Erythroblast (primary cell): ENCODE measurements at regions not wholly inside any gene's neighbourhood (a gene's known extent, or its start where the extent isn't known, plus 50 kb on each side); places are given as distances from the start of the nearest gene placed in this dataset.

Source experiments
- DNase-seq, 2 experiments: peaks; one replicate each; lab custom pipeline; 2025; lab: John Stamatoyannopoulos, UW
- GATA1 ChIP-seq: IDR thresholded peaks from 2 replicates; pipeline ENCODE4 v1.6.1; 2011; ENCODE audit warnings: low read depth, mild to moderate bottlenecking, control low read depth, low read length, moderate library complexity
- POLR2A ChIP-seq: IDR thresholded peaks from 2 replicates; pipeline ENCODE4 v1.6.1; 2011; ENCODE audit warnings: mild to moderate bottlenecking, low read length

DNA sequence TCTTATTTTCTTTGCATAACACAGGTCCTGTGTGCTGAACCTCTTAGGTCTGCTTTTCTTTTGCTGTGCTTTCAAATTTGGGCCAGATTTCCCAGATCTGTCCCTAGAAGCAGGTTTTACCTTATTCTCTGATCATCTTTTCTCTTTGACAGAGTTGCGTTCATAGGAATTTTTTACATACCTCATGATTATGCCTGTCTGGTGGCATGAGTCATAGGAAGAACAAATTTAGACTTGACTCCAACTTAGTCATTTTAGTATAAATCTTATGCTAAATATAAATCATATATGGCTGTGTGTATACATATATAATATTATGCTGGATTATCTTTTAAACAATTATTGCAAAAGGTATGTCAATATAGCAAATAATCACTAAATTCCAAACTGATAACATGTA lies 1038.9 kb downstream of the GRM8 start:
- no peak for DNase-seq
- TF ChIP-seq GATA1 (no peak), POLR2A (no peak)

DNA sequence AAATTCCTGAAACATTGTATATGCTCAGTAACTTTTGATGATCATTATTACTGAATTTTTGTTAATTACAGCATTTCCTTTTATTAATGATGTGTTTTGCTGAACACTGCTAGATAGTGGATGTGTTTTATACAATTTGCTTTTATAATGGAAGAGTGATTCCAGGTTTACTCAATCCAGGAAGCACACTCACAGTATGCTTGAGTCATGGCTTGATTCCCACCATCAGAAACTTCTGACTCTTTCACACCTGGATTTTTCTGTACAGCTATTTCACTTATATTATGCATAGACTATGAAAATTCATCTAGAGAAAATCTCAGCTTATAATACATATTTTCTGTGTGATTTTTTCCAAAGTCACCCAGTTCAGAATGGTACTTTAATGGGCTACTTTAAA lies 1040.9 kb downstream of the GRM8 start:
- TF ChIP-seq GATA1 (no peak), POLR2A (no peak)

DNA sequence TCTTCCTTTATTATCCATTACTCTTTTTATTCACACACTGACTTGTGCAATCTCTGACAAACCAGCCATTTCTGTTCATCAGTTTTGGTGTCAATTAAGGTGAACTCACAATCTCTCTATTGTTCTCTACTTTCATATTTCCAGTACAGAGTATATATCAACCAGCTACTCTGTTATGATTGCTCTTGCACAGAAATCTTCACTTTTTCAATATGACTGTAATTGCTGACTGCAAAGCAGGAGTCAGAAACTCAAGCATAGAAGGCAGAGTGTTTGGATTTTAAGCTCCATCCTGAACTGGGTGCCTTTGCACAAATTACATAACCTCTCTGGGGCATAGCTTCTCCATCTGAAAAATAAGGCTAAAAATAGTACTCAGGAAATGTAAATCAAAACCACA lies 1042.0 kb downstream of the GRM8 start:
- no peak for TF ChIP-seq POLR2A
- no peak for TF ChIP-seq GATA1
- no peak for DNase-seq

More for the DNA sequence above, 1040.9 kb downstream of the GRM8 start:
- no peak for DNase-seq

DNA sequence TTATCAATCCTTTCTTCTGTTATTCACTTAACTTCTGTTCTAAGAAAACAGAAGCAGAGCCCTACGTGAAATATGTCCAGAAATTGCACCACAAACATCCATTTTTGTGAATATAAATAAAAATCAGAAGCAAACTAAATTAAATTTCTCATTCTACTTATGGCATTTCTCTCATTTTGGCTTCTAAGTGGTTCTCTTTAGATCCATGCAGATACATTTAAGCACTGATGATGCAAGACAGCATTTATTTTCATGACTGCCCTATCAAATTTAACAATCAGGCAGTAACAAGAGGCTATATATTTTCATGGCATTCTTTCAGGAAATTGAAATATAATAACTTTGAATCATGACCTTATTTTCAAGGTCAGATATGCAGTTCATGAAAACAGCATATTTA lies 1049.6 kb downstream of the GRM8 start:
- DNase-seq, result no peak
- TF ChIP-seq GATA1, result no peak
- TF ChIP-seq POLR2A, result no peak

DNA sequence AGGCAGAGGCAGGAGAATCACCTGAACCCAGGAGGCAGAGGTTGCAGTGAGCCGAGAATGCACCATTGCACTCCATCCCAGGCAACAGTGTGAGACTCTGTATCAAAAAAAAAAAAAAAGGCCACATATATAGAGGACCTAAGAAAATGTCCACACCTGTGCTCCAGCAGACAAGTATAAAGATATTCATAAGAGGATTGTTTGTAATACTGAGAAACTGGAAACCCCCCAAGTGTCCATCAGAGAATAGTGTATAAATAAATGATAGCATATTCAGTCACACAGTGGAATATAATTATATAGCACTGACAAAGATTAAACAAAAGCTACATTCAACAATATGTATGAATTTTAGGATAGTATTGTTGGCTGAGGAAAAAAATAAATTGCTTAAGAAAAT lies 1050.6 kb downstream of the GRM8 start:
- no peak for DNase-seq
- TF ChIP-seq GATA1 (no peak), POLR2A (no peak)

DNA sequence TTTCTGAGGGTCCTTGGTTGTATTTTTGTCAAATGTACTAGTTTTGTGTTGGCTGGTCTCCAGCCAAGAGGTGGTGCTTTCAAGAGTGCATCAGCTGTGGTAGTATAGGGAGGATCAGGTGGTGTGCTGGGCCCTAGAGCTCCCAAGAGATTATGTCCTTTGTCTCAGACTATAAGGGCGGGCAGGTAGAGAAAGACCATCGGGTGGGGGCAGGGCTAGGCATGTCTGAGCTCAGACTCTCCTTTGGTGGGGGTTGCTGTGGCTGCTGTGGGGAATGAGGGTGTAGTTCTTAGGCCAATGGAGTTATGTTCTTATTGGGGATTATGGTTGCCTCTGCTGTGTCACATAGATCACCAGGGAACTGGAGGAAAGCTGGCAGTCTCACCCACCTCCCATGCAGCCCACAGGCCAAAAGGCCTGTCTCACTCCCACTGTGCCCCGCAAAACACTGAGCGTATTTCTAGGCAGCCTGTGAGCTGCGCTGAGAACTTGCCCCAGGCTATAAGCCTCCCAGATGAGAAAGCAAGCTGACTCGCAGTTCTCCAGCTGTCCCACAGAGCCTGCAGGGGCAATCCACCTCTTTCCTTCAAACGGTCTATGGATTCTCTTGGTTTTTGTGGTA lies 1066.7 kb downstream of the GRM8 start:
- TF ChIP-seq POLR2A (no peak), GATA1 (no peak)
- no peak for DNase-seq

DNA sequence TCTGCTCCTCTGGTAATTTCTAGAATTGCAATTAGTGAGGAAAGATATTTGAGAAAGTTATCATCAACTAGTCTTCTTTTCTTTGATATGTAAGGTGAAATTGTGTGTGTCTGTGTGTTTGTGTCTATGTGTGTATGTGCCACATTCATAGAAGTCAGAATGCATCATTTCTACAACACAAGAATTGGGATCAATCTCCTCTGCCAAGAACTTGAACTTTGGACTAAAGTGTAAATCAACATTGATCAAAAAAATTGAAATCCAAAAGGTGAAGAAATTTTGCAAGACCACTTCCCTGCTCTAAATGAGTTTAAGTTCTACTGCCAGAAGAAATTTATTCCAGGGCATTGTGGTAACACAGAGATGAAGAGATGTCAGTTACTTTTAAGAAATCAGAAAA lies 1072.8 kb downstream of the GRM8 start:
- TF ChIP-seq POLR2A (no peak), GATA1 (no peak)
- DNase-seq, result no peak

DNA sequence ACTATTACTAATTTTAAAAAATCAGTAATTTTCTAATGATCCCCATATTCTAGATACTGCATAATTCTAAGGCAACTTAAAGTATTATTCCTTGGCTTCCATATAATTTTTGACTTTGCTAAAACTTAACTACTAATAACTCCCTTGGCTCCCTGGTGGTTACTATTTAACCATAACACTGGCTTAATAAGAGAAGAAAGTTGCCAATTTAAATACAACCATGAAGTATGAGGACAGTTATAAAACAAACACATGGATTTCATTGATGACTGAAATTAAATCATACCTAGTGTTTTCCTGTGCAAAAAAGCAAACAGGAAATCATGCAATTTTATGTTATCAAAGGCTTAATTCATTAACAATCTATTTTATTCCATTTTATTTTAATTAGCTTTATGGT lies 1073.9 kb downstream of the GRM8 start:
- TF ChIP-seq POLR2A (no peak), GATA1 (no peak)
- DNase-seq, result no peak

DNA sequence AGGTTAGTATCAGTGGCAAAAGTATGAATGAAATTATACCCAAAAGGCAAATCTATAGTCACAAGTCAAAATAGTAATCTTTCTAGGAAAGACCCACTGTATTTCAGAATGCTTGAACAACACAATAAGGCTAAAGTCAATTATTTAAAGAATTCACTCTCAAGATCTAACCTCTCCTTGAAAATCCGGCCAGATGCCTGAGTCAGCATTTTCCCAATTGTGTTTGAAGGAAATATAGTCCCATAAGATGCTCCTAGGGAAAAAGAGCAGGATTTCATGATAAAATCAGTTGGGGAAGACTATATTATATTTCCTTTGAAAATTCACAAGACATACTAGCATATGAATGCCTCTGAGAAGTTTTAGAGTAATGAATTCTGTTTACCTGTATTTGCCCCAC lies 1075.0 kb downstream of the GRM8 start:
- DNase-seq, result no peak
- TF ChIP-seq GATA1, result no peak
- no peak for TF ChIP-seq POLR2A

DNA sequence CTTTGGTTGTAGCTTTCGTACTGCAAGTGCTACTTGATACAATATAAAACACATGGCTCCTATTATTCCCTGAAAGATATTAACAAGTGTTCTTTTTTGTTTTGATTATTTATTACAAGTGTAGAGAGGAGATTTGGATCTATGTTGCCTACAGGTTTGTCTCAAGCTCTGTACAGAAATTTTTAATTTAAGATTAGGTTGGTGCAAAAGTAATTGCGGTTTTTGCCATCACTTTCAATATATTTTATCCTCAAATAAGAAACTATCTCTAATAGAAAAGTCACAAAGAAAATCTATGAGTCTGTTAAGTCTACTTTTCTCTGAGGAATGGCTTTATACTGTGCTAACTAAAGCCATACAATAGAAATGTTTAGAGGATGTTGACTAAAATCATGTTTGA lies 1086.1 kb downstream of the GRM8 start:
- no peak for TF ChIP-seq GATA1
- DNase-seq, result no peak

DNA sequence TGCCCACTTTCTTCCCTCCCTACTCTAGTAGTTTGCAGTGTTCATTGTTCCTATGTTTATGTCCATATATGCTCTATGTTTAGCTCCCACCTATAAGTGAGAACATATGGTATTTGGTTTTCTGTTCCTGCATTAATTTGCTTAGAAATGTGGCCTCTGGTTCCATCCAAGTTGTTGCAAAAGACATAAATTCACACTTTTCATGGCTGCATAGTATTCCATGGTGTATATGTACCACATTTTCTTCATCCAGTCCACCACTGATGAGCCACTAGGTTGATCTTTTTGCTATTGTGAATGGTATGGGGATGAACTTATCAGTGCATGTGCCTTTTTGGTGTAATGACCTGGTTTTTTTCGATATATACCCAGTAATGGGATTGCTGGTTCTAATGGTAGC lies 1089.1 kb downstream of the GRM8 start:
- TF ChIP-seq POLR2A, result no peak
- no peak for TF ChIP-seq GATA1
- DNase-seq, result no peak

DNA sequence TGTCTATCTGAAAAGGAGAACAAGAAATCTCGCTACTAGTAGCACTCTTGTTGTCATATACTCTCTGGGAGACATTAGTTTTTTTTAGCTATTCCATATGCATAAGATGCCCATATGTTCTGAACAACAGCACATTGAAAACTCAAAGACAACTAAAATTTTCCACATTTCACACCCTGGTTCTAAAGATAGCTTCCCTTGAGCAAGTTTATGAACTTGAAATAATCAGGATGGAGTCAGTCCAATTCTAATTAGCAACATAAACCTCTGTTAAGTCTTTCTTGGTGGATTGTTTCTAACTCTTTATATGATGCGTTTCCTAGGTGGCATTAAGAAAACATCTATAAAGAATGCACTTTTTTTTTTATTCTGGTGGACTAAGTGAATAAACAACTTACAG lies 1095.3 kb downstream of the GRM8 start:
- DNase-seq, result no peak
- TF ChIP-seq GATA1 (no peak), POLR2A (no peak)

DNA sequence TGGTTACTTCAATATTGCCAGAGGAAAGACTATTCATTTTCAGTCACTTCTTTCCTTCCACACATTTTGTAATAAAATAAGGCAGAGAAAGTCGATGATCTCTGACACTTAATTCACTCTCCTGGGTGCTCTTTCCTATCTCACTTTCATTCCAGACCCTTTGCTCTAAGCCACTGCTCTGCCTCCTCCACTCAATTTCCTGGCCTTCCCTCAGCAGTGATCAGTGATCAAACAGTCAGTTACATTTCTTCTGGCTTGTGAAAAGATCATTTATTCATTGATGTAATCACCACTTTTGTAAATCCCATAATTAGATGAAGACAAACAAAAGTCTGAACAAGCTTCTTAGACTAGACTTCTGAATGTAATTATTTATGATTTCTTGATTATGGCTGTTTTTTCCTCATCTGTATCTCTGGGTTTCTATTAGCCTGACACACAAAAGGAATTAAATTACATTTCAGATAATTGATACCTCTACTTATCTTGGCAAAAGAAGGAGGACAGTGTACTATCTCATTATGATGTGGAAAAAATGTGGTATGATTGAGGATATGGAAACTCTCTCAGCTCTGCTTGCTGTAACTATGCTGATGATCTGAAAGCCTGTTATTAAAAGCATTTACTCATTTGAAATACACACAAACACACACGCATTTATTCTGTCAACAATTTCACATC lies 1102.3 kb downstream of the GRM8 start:
- no peak for TF ChIP-seq GATA1
- no peak for TF ChIP-seq POLR2A
- DNase-seq, result no peak

DNA sequence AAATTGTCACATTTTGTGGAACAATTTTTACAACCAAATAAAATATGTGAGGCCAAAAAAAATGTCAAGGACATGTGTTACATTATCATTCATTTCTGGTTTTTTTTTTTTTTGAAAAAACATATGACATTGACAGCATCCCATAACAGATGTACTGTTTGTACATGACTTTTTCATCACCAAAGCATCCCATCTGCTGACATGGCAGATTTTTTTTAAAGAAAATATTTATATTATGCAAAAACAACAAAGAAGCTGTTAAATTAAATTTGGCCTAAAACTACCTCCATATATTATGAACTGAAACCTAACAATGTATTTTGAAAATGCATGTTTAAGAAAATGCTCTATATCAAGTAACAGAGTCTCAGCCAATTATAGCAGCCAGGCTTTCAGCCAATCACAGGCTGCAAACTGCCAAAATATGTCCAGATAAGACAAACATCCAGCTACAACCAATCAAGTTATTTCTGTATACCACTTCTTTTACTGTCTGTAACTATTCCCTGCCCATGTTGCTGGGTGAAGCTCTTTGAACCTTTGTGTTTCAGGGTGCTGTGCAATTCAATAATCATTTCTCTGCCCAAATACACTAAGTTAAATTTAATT lies 1111.8 kb downstream of the GRM8 start:
- TF ChIP-seq GATA1, result no peak
- TF ChIP-seq POLR2A, result no peak
- no peak for DNase-seq

DNA sequence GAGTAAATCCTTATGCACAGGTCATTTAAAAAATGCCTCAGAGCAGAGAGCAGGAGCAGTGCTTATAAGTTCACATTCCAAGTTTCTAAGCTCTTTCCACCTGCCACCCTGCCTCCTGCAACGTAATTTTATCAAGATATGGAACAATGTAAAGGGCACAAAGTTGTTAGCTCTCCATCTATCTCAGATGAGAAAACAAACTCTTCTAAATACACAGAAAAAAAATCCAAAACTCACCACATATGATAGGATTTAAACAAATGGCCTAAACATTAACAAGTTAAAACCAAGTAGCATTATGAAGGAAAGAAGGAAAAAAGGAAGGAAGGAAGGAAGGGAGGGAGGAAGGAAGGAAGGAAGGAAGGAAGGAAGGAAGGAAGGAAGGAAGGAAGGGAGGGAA lies 1132.8 kb downstream of the GRM8 start:
- no peak for DNase-seq
- TF ChIP-seq GATA1, result no peak
- no peak for TF ChIP-seq POLR2A

DNA sequence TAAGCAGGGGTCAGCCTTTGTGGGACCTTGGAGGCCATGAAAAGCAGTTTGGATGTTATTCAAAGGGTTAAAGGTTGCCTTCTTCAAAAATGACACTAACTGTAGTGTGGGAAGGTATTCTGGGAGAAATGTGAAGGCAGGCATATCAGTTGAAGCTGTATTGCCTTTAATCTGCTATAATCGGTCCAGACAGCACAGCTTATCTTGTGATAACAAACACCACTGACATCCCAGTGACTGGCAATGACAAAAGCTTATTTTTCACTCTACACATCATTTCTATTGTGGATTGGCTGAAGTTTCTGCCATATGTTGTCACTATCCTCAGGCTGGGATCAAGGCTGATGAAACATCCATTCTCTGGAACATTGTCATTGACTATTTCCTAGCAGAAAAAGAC lies 1149.2 kb downstream of the GRM8 start:
- DNase-seq, result peak in 1 of 2 experiments; percentile 32
- TF ChIP-seq GATA1, result no peak
- no peak for TF ChIP-seq POLR2A

DNA sequence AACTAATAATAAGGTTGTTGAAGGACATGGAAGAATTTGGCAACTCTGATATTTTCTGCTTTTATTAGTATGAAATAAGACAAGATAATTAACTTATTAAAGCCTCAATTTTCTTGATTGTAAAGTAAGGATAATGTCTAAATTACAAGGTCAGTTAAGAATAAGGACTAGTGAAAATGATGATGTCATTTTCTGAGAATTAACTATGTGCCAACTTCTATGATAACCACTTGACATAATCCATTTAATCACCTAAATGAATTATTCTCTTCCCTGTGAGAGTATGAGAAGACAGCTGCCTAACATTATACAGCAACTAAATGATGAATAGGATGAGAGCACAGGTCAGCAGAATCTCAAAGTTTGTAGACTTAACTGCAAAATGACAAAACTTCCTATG lies 1153.4 kb upstream of the POT1 start:
- no peak for DNase-seq
- no peak for TF ChIP-seq POLR2A
- TF ChIP-seq GATA1, result no peak
